ENCODE measurements at regions not wholly inside any gene's neighbourhood (a gene's known extent, or its start where the extent isn't known, plus 50 kb on each side); places are given as distances from the start of the nearest gene placed in this dataset.

DNA sequence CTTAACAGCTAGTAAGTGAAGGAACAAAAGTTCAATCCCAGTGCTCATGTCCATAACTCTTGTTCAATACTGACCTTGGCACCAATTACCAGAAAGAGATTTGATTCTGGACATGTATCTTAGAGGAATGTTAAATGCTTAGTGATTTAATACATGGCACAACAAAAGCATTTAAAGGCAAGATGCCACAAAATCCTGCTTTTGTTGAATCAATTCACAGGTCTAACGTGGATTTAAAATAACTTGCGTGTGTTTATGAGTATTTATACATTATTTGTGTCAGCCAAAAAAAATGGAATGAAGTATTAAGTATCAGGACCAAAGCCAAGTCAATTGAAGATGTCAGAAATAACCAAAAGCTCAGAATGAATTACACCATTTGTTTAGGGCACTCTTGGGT lies 85.4 kb upstream of the GIMD1 start:
- Histone ChIP-seq H3K4me1 (ENCODE audit: control insufficient read depth in 2 of 2, insufficient read depth in 2 of 2, low read length in 2 of 2) (no peaks in the 10 kb centered on the region), H3K27ac (ENCODE audit: low read length in 2 of 2) (no peak overlapping the region), H3K9me3 (ENCODE audit: control extremely low read depth in 1 of 3, control insufficient read depth in 2 of 3, insufficient read depth in 1 of 3, low read length in 2 of 3) (no peaks in the 10 kb centered on the region), H3K4me2 (replicated peaks; ENCODE audit: low read depth, low read length, poor library complexity, severe bottlenecking) (no peak overlapping the region), H3K4me3 (ENCODE audit: control extremely low read depth in 1 of 5, extremely low read depth in 1 of 5, insufficient read depth in 1 of 5, low read depth in 2 of 5, low read length in 4 of 5) (no peak overlapping the region), H4K20me1 (ENCODE audit: control insufficient read depth, insufficient read depth, low read length, poor library complexity, severe bottlenecking) (no peaks in the 10 kb centered on the region), H3K36me3 (replicated peaks in 1 of 2; ENCODE audit: control extremely low read depth in 1 of 2, control insufficient read depth in 1 of 2, extremely low read depth in 1 of 2, insufficient read depth in 2 of 2, low read length in 1 of 2) (no peaks in the 10 kb centered on the region), H2AFZ (ENCODE audit: insufficient read depth, low read depth, low read length, poor library complexity, severe bottlenecking) (no peak overlapping the region), H3K9ac (ENCODE audit: low read length) (no peak overlapping the region), H3K79me2 (ENCODE audit: control insufficient read depth, insufficient read depth, low read length) (no peaks in the 10 kb centered on the region), H3K27me3 (replicated peaks in 1 of 4; ENCODE audit: control extremely low read depth in 1 of 4, control insufficient read depth in 3 of 4, insufficient read depth in 4 of 4, low read length in 3 of 4) (no peaks in the 10 kb centered on the region)
- ChIA-PET CTCF (interaction anchor here (1.2 kb wide), 1 partner anchor 10 kb away, joined by 3 read pairs; no protein-coding TSS in a partner anchor), POLR2A (no interaction called here)
- no peaks in the 10 kb centered on the region for H3K27me3 Mint-ChIP-seq
- H3K4me3 Mint-ChIP-seq = no peak overlapping the region
- H3K4me1 Mint-ChIP-seq = no peaks in the 10 kb centered on the region
- no peak overlapping the region for H3K27ac Mint-ChIP-seq
- no peak for DNase-seq
- no CpG with 5 or more reads among the region's 2 CpGs for whole genome bisulfite sequencing (ENCODE audit: insufficient coverage)
- intact Hi-C loops (cut with micrococcal nuclease) = no loop called here
- no peak for ATAC-seq (ENCODE audit: low read depth)
- H3K9me3 Mint-ChIP-seq (ENCODE audit: insufficient read depth) = no peaks in the 10 kb centered on the region
- TF ChIP-seq, protein P1, sequence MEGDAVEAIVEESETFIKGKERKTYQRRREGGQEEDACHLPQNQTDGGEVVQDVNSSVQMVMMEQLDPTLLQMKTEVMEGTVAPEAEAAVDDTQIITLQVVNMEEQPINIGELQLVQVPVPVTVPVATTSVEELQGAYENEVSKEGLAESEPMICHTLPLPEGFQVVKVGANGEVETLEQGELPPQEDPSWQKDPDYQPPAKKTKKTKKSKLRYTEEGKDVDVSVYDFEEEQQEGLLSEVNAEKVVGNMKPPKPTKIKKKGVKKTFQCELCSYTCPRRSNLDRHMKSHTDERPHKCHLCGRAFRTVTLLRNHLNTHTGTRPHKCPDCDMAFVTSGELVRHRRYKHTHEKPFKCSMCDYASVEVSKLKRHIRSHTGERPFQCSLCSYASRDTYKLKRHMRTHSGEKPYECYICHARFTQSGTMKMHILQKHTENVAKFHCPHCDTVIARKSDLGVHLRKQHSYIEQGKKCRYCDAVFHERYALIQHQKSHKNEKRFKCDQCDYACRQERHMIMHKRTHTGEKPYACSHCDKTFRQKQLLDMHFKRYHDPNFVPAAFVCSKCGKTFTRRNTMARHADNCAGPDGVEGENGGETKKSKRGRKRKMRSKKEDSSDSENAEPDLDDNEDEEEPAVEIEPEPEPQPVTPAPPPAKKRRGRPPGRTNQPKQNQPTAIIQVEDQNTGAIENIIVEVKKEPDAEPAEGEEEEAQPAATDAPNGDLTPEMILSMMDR (IDR thresholded peaks at IDR 0.05) = no peak
- TF ChIP-seq EZH2 (IDR thresholded peaks at IDR 0.05; ENCODE audit: borderline replicate concordance, insufficient read depth, low read depth, low read length, poor library complexity, severe bottlenecking) = no peak

DNA sequence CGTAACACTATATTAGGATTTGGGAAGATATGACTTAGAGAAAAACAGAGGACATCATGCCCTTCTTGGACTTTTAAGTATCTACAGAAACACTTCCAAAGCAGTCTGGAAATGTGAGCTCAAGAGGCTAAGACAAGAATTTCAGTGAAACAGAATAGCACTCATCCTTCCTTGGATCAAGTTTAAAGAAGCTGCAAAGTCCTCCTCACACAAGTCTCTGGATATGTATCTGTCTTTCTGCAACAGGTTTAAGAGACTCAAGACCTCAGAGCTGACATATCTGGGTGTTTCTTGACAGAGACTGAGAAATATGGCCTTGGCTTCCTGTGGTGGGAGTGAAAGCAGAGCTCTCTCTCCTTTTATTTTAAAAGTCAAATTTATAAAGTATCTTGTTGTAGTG lies 82.5 kb upstream of the GIMD1 start:
- no peak overlapping the region for H3K4me3 Mint-ChIP-seq
- DNase-seq = no peak
- POLR2A ChIA-PET = no interaction called here
- TF ChIP-seq EZH2 (IDR thresholded peaks at IDR 0.05; ENCODE audit: borderline replicate concordance, insufficient read depth, low read depth, low read length, poor library complexity, severe bottlenecking) = no peak
- TF ChIP-seq, protein P1 (IDR thresholded peaks at IDR 0.05) = no peak
- no peaks in the 10 kb centered on the region for H3K4me1 ChIP-seq (ENCODE audit: control insufficient read depth in 2 of 2, insufficient read depth in 2 of 2, low read length in 2 of 2)
- H3K27ac Mint-ChIP-seq = no peak overlapping the region
- H3K9me3 ChIP-seq (ENCODE audit: control extremely low read depth in 1 of 3, control insufficient read depth in 2 of 3, insufficient read depth in 1 of 3, low read length in 2 of 3) = peaks cover 0 to 8% (median 7%) of the 10 kb centered on the region in 3 donors
- H3K4me2 ChIP-seq (replicated peaks; ENCODE audit: low read depth, low read length, poor library complexity, severe bottlenecking) = no peak overlapping the region
- no peaks in the 10 kb centered on the region for H3K36me3 ChIP-seq (replicated peaks in 1 of 2; ENCODE audit: control extremely low read depth in 1 of 2, control insufficient read depth in 1 of 2, extremely low read depth in 1 of 2, insufficient read depth in 2 of 2, low read length in 1 of 2)
- H3K9ac ChIP-seq (ENCODE audit: low read length) = no peak overlapping the region
- H3K27me3 Mint-ChIP-seq = no peaks in the 10 kb centered on the region
- H3K9me3 Mint-ChIP-seq (ENCODE audit: insufficient read depth) = peaks cover 4% of the 10 kb centered on the region
- no peaks in the 10 kb centered on the region for H3K4me1 Mint-ChIP-seq
- no peaks in the 10 kb centered on the region for H3K27me3 ChIP-seq (replicated peaks in 1 of 4; ENCODE audit: control extremely low read depth in 1 of 4, control insufficient read depth in 3 of 4, insufficient read depth in 4 of 4, low read length in 3 of 4)
- no peaks in the 10 kb centered on the region for H3K79me2 ChIP-seq (ENCODE audit: control insufficient read depth, insufficient read depth, low read length)
- no peak for ATAC-seq (ENCODE audit: low read depth)
- no peak overlapping the region for H3K27ac ChIP-seq (ENCODE audit: low read length in 2 of 2)
- no peak overlapping the region for H2AFZ ChIP-seq (ENCODE audit: insufficient read depth, low read depth, low read length, poor library complexity, severe bottlenecking)
- H3K4me3 ChIP-seq (ENCODE audit: control extremely low read depth in 1 of 5, extremely low read depth in 1 of 5, insufficient read depth in 1 of 5, low read depth in 2 of 5, low read length in 4 of 5) = no peak overlapping the region
- intact Hi-C loops (cut with micrococcal nuclease) = no loop called here
- CTCF ChIA-PET = no interaction called here
- no CpG with 5 or more reads among the region's 1 CpG for WGBS (ENCODE audit: insufficient coverage)
- no peaks in the 10 kb centered on the region for H4K20me1 ChIP-seq (ENCODE audit: control insufficient read depth, insufficient read depth, low read length, poor library complexity, severe bottlenecking)

All from B cell (primary cell).